GM10266 (cell line): ENCODE measurements at regions not wholly inside any gene's neighbourhood (a gene's known extent, or its start where the extent isn't known, plus 50 kb on each side); places are given as distances from the start of the nearest gene placed in this dataset.

Source experiments
- DNase-seq: peaks from one replicate; pipeline ENCODE4 v3.0.0; 2012; ENCODE audit errors: extremely low spot score
- TF ChIP-seq, protein P1 (sequence below): IDR thresholded peaks from 2 replicates; pipeline ENCODE4 v1.5.1; 2012; ENCODE audit warnings: mild to moderate bottlenecking, low read depth; ENCODE audit not compliant: control insufficient read depth, insufficient read depth; ENCODE audit errors: missing control alignments

DNA sequence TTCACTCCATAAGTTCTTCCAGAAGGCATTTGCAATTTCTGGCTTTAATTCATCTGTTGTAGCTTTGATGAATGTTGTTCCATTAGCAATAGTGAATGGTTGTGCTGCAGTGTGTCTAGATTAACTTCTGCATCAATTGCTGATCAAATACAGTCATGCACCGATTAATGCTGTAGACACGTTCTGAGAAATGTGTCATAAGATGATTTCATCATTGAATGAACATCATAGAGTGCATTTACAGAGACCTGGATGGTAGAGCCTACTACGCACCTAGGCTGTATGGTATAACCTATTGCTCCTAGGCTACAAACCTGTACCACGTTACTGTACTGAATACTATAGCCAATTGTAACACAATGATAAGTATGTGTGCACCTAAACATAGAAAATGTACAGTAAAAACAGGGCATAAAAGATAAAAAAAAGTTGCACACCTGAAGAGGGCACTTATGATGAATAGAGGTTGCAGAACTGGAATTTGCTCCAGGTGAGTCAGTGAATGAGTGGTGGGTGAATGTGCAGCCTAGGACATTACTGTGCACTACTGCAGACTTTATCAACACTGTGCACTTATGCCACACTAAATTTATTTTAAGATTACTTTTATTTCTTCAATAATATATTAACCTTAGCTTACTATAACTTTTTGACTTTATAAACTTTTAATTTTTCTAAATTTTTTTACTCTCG, 170.7 kb downstream of the HERPUD2 start:
- DNase-seq: no peak
- TF ChIP-seq, protein P1, sequence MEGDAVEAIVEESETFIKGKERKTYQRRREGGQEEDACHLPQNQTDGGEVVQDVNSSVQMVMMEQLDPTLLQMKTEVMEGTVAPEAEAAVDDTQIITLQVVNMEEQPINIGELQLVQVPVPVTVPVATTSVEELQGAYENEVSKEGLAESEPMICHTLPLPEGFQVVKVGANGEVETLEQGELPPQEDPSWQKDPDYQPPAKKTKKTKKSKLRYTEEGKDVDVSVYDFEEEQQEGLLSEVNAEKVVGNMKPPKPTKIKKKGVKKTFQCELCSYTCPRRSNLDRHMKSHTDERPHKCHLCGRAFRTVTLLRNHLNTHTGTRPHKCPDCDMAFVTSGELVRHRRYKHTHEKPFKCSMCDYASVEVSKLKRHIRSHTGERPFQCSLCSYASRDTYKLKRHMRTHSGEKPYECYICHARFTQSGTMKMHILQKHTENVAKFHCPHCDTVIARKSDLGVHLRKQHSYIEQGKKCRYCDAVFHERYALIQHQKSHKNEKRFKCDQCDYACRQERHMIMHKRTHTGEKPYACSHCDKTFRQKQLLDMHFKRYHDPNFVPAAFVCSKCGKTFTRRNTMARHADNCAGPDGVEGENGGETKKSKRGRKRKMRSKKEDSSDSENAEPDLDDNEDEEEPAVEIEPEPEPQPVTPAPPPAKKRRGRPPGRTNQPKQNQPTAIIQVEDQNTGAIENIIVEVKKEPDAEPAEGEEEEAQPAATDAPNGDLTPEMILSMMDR: no peak

DNA sequence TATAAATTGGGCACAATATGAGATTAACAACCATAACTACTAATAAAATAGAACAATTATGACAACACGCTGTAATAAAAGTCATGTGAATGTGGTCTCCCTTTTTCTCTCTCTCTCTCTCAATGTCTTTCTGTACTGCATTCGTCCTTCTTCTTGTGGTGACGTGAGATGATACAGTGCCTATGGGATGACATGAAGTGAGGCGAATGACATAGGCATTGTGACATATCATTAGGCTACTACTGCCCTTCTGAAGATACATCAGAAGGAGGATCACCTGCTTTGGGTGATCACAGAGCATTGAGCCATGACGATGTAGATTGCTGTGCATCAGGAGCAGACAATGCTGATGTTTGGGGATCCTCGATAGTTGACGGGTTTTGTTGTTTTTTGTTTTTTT, 171.6 kb downstream of the HERPUD2 start:
- TF ChIP-seq, protein P1: no peak
- no peak for DNase-seq

- TF ChIP-seq, protein P1: no peak
- no peak for DNase-seq
Observed at GRCh38 chr7:35522697-35523096, 172.2 kb downstream of the HERPUD2 start.

DNA sequence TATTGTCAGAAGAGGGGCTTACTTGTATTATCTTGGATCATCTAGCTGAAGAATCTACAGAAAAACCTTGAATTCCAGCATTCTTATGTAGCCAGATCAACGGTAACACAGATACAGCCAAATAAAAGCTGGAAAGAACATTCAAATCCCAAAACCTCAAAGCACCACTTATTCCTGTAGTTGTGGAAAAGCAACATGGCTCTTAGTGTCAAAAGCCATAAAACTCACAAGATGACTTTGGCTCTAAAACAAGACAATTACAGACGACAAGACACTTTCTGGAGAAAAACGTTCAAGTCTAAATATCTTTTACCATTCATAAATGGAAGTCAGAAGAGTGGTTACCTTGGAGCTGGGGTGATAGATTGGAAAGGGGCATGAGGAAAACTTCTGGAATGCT, 173.0 kb downstream of the HERPUD2 start:
- DNase-seq: no peak
- TF ChIP-seq, protein P1: no peak

GRCh38 chr7:35520810-35521625, 173.9 kb downstream of the HERPUD2 start:
- TF ChIP-seq, protein P1: no peak
- no peak for DNase-seq

DNA sequence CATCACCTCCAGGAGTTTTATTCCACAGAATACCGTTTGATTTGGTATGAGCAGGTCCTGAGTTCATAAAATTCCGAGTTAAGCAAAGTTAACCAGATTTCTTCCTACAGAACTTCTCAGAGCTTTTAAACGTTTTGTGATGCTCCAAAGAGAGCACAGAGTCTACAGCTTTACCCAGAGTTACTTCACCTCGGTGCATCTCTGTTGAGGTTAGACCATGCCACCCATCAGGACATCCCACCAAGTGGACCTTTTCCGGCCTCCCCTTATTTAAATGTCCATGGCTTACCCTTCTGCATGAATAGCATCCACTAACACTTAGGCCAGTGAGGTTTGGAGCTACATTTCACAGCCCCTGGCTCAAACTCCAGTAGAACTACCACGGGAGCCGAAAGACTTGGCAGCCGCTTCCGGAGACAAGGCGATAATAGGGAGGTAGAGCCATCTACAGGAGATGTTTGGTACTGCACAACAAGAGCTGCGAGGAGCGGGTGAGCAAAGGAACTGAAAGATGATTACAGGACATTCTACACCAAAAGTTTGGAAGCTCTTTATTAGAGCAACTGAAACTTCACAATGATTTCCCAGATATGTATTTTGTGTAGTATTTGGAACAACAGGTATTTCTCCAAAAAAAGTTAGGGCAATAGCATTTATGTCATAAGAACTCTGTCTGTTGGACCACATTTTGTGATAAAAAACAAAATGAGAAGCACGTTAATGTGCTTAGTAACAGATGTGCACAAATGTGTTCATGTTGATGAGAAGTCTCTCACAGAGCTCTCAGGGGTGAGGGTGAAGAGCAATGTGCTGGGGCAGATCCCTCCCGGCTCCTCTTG, 174.7 kb downstream of the HERPUD2 start:
- TF ChIP-seq, protein P1: peak; percentile 79
- peak; percentile 72 for DNase-seq

DNA sequence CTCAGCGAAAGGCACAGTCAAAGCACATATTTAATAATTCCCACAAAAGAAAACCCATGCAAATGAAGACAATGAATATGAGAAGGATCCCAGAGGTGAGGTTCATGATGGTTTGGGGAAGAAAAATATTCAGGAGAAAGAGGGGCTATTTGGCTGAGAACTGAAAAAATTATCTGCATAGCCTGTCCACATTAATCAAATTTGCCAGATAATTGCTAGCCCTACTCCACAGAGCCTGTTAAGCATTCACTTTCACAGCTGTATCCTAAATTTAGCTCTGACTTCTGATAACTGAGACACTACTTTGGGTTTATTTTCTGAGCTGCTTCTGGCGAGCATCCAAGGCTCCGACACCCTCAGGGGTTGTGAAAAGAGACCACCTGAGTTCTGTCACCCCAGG, 176.2 kb downstream of the HERPUD2 start:
- no peak for DNase-seq
- TF ChIP-seq, protein P1: no peak
